Endothelial cell of umbilical vein (primary cell): ENCODE measurements at regions not wholly inside any gene's neighbourhood (a gene's known extent, or its start where the extent isn't known, plus 50 kb on each side); places are given as distances from the start of the nearest gene placed in this dataset.

ENCODE experiments used
- BruUV-seq: library from RNA; stranded (reverse); fragments of 400-500 nt; replicated peaks from 2 replicates; lab custom pipeline; 2021; lab: Mats Ljungman, UMichigan
- CTCF ChIA-PET: fragments of 300-600, 350-600 bp; sonication (Branson Sonifier 250); formaldehyde crosslinking; loops from one replicate; lab custom pipeline; 2021; ENCODE audit warnings: antibody characterized with exemption, inconsistent platforms; lab: Charles Lee
- POLR2A ChIA-PET: fragments of 300-600, 350-600 bp; sonication (Branson Sonifier 250); formaldehyde crosslinking; loops from one replicate; lab custom pipeline; 2021; ENCODE audit warnings: antibody characterized with exemption, inconsistent platforms; lab: Charles Lee
- DNase-seq: peaks from one replicate; pipeline ENCODE4 v3.0.0-alpha.2; 2011; ENCODE audit warnings: low read depth, low spot score
- FAIRE-seq: peaks from 2 replicates; lab custom pipeline; 2011; peaks lifted over from hg19 to GRCh38; lab: Jason Lieb, UNC
- H2AFZ ChIP-seq: 2 replicates; pipeline ENCODE4 v1.6.0; 2012; ENCODE audit warnings: low read depth, low read length, control low read depth, inconsistent platforms
- H3K27ac ChIP-seq: 2 replicates; pipeline ENCODE4 v1.5.1; 2011; ENCODE audit warnings: low read depth, mild to moderate bottlenecking, control low read depth, low read length, moderate library complexity; ENCODE audit not compliant: insufficient read depth
- H3K27me3 ChIP-seq, 2 experiments: 2 replicates each; pipeline versions ENCODE4 v1.6.0 to v1.6.1; 2011; ENCODE audit warnings: low read length in 2 of 2, mixed read lengths in 1 of 2; ENCODE audit not compliant: control insufficient read depth in 2 of 2, insufficient read depth in 2 of 2
- H3K36me3 ChIP-seq, 2 experiments: 2 replicates in 1 of 2; 3 replicates in 1 of 2; pipeline ENCODE4 v1.5.1; 2011; ENCODE audit warnings: low read length in 2 of 2, mild to moderate bottlenecking in 1 of 2, moderate library complexity in 1 of 2; ENCODE audit not compliant: control insufficient read depth in 2 of 2, insufficient read depth in 2 of 2; ENCODE audit errors: extremely low read depth in 1 of 2
- H3K4me1 ChIP-seq: 3 replicates; pipeline ENCODE4 v1.5.1; 2011; ENCODE audit warnings: mild to moderate bottlenecking, low read length; ENCODE audit not compliant: control insufficient read depth, insufficient read depth; ENCODE audit errors: extremely low read depth
- H3K4me2 ChIP-seq: 2 replicates; pipeline ENCODE4 v1.6.1; 2011; ENCODE audit warnings: low read length, control low read depth, mixed read lengths; ENCODE audit not compliant: insufficient read depth
- H3K4me3 ChIP-seq, 3 experiments: fragments of 200-600 bp in 1 of 3; sonication (generic), shearing (Covaris generic) in 1 of 3; replicated peaks in 1 of 3; 2 replicates each; pipeline ENCODE4 v1.5.1; 2011 to 2016; ENCODE audit warnings: control low read depth in 3 of 3, low read length in 3 of 3, mild to moderate bottlenecking in 2 of 3, inconsistent platforms in 1 of 3, low read depth in 1 of 3, moderate library complexity in 1 of 3; ENCODE audit not compliant: insufficient read depth in 1 of 3
- H3K79me2 ChIP-seq: 2 replicates; pipeline ENCODE4 v1.6.0; 2012; ENCODE audit warnings: low read length, inconsistent platforms; ENCODE audit not compliant: control insufficient read depth, insufficient read depth
- H3K9ac ChIP-seq: replicated peaks from 2 replicates; pipeline ENCODE3; 2011; ENCODE audit warnings: low read length, control low read depth; ENCODE audit not compliant: insufficient read depth; ENCODE audit errors: extremely low read depth
- H3K9me1 ChIP-seq: replicated peaks from 3 replicates; pipeline ENCODE4 v1.6.0; 2011; ENCODE audit warnings: mild to moderate bottlenecking, low read length; ENCODE audit not compliant: control insufficient read depth, insufficient read depth; ENCODE audit errors: extremely low read depth
- H3K9me3 ChIP-seq: replicated peaks from 2 replicates; pipeline ENCODE4 v1.5.1; 2012; ENCODE audit warnings: low read length, inconsistent platforms; ENCODE audit not compliant: control insufficient read depth, insufficient read depth
- H4K20me1 ChIP-seq: replicated peaks from 2 replicates; pipeline ENCODE3; 2011; ENCODE audit warnings: mild to moderate bottlenecking, low read length; ENCODE audit not compliant: control insufficient read depth, insufficient read depth; ENCODE audit errors: extremely low read depth
- EZH2 ChIP-seq: IDR thresholded peaks from 2 replicates; pipeline ENCODE4 v1.6.1; 2012; ENCODE audit warnings: borderline replicate concordance, low read depth, mild to moderate bottlenecking, moderate library complexity, low read length, inconsistent platforms; ENCODE audit not compliant: severe bottlenecking
- FOS ChIP-seq: IDR thresholded peaks from 2 replicates; pipeline ENCODE4 v1.6.1; 2011; ENCODE audit warnings: mild to moderate bottlenecking, low read length, moderate library complexity, borderline replicate concordance; ENCODE audit not compliant: insufficient read depth
- JUN ChIP-seq: IDR thresholded peaks from 2 replicates; pipeline ENCODE4 v1.6.1; 2011; ENCODE audit warnings: borderline replicate concordance, low read depth; ENCODE audit not compliant: insufficient read length, insufficient read depth
- POLR2A ChIP-seq: IDR thresholded peaks from 2 replicates; pipeline ENCODE4 v1.6.1; 2012; ENCODE audit warnings: low read depth, mild to moderate bottlenecking, control low read depth, low read length
- POLR2AphosphoS5 ChIP-seq: IDR thresholded peaks from 2 replicates; pipeline ENCODE4 v1.6.1; 2012; ENCODE audit warnings: low read depth, mild to moderate bottlenecking, control low read depth, low read length, moderate library complexity; ENCODE audit not compliant: insufficient read depth
- dilution Hi-C: fragments of 300-500 bp; cut with MboI; formaldehyde crosslinking; loops from one replicate; pipeline ENCODE4 v1.15.0; 2019; ENCODE audit warnings: low sequenced_read_pairs; ENCODE audit not compliant: extremely low pct_ligation_motif_present
- intact Hi-C: fragments of 100-400 bp; cut with micrococcal nuclease; formaldehyde crosslinking; loops from one replicate; pipeline ENCODE4 v1.10.0; 2022
- TF ChIP-seq, protein P1 (sequence below), 2 donors: IDR thresholded peaks; 1 replicate in 1 of 2; 2 replicates in 1 of 2; pipeline ENCODE4 v1.5.1; 2011; ENCODE audit warnings: low read length in 2 of 2, mild to moderate bottlenecking in 2 of 2, moderate library complexity in 2 of 2, control low read depth in 1 of 2, inconsistent platforms in 1 of 2, low read depth in 1 of 2; ENCODE audit not compliant: insufficient read depth in 1 of 2; ENCODE audit errors: extremely low read depth in 1 of 2
- TF ChIP-seq, protein P2 (sequence below): IDR thresholded peaks from 2 replicates; pipeline ENCODE4 v1.6.1; 2011; ENCODE audit not compliant: insufficient read depth, insufficient read length

- dilution Hi-C loops: no loop called here
Observed at GRCh38 chr6:168906391-168906790, 347.3 kb downstream of the THBS2 start.

More at GRCh38 chr6:168906391-168906790, 347.3 kb downstream of the THBS2 start:
- H3K9me3 ChIP-seq: no peaks in the 10 kb centered on the region
- no peak for TF ChIP-seq EZH2
- no peak for TF ChIP-seq POLR2AphosphoS5
- TF ChIP-seq, protein P1, sequence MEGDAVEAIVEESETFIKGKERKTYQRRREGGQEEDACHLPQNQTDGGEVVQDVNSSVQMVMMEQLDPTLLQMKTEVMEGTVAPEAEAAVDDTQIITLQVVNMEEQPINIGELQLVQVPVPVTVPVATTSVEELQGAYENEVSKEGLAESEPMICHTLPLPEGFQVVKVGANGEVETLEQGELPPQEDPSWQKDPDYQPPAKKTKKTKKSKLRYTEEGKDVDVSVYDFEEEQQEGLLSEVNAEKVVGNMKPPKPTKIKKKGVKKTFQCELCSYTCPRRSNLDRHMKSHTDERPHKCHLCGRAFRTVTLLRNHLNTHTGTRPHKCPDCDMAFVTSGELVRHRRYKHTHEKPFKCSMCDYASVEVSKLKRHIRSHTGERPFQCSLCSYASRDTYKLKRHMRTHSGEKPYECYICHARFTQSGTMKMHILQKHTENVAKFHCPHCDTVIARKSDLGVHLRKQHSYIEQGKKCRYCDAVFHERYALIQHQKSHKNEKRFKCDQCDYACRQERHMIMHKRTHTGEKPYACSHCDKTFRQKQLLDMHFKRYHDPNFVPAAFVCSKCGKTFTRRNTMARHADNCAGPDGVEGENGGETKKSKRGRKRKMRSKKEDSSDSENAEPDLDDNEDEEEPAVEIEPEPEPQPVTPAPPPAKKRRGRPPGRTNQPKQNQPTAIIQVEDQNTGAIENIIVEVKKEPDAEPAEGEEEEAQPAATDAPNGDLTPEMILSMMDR (IDR thresholded peaks at IDR 0.05; ENCODE audit: extremely low read depth in 1 of 2, insufficient read depth in 1 of 2, low read depth in 1 of 2, low read length in 2 of 2): no peak
- no peak for TF ChIP-seq JUN
- no peak for TF ChIP-seq FOS
- no peak for TF ChIP-seq POLR2A
- TF ChIP-seq, protein P2, sequence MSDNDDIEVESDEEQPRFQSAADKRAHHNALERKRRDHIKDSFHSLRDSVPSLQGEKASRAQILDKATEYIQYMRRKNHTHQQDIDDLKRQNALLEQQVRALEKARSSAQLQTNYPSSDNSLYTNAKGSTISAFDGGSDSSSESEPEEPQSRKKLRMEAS: no peak
- no peaks in the 10 kb centered on the region for H3K27me3 ChIP-seq
- H3K36me3 ChIP-seq: no peaks in the 10 kb centered on the region
- no peaks in the 10 kb centered on the region for H3K79me2 ChIP-seq
- H3K9ac ChIP-seq: no peak overlapping the region
- no peak overlapping the region for H3K4me2 ChIP-seq
- H3K27ac ChIP-seq: no peak overlapping the region
- H3K4me3 ChIP-seq: no peak overlapping the region
- BruUV-seq: no TSS peak
- H3K9me1 ChIP-seq: no peaks in the 10 kb centered on the region
- ChIA-PET CTCF (no interaction called here), POLR2A (no interaction called here)
- FAIRE-seq (no peak), DNase-seq (no peak)
- no peaks in the 10 kb centered on the region for H4K20me1 ChIP-seq
- intact Hi-C loops: no loop called here
- no peaks in the 10 kb centered on the region for H3K4me1 ChIP-seq
- no peak overlapping the region for H2AFZ ChIP-seq
